Keratinocyte (primary cell): ENCODE measurements at regions not wholly inside any gene's neighbourhood (a gene's known extent, or its start where the extent isn't known, plus 50 kb on each side); places are given as distances from the start of the nearest gene placed in this dataset.

ENCODE experiments used
- DNase-seq: peaks from one replicate; pipeline ENCODE4 v3.0.0-alpha.2; 2011; ENCODE audit warnings: low read depth, missing footprints, low spot score
- FAIRE-seq: peaks from 2 replicates; lab custom pipeline; 2011; peaks lifted over from hg19 to GRCh38; lab: Jason Lieb, UNC
- H2AFZ ChIP-seq: 2 replicates; pipeline ENCODE4 v1.6.0; 2012; ENCODE audit warnings: low read length, control low read depth, inconsistent platforms; ENCODE audit not compliant: control insufficient read depth
- H3K27ac ChIP-seq: 2 replicates; pipeline ENCODE4 v1.5.1; 2011; ENCODE audit warnings: low read length; ENCODE audit not compliant: control insufficient read depth, insufficient read depth
- H3K27me3 ChIP-seq: 3 replicates; pipeline ENCODE4 v1.6.0; 2011; ENCODE audit warnings: low read length; ENCODE audit not compliant: control insufficient read depth, insufficient read depth; ENCODE audit errors: extremely low read depth
- H3K36me3 ChIP-seq, 2 experiments: 2 replicates in 1 of 2; 3 replicates in 1 of 2; pipeline ENCODE4 v1.5.1; 2011; ENCODE audit warnings: low read length in 2 of 2, mild to moderate bottlenecking in 1 of 2; ENCODE audit not compliant: control insufficient read depth in 2 of 2, insufficient read depth in 2 of 2; ENCODE audit errors: extremely low read depth in 1 of 2
- H3K4me1 ChIP-seq: 3 replicates; pipeline ENCODE4 v1.5.1; 2011; ENCODE audit warnings: low read length; ENCODE audit not compliant: control insufficient read depth, insufficient read depth; ENCODE audit errors: extremely low read depth
- H3K4me2 ChIP-seq: 3 replicates; pipeline ENCODE4 v1.6.0; 2011; ENCODE audit warnings: low read depth, low read length; ENCODE audit not compliant: control insufficient read depth, insufficient read depth; ENCODE audit errors: extremely low read depth
- H3K4me3 ChIP-seq, 3 experiments: fragments of 200-600 bp in 1 of 3; sonication (generic) in 1 of 3; 2 replicates in 2 of 3; 3 replicates in 1 of 3; pipeline ENCODE4 v1.5.1; 2011 to 2016; ENCODE audit warnings: low read length in 3 of 3, mild to moderate bottlenecking in 3 of 3, control low read depth in 2 of 3, inconsistent platforms in 1 of 3, low read depth in 1 of 3, mixed read lengths in 1 of 3, mixed run types in 1 of 3, moderate library complexity in 1 of 3; ENCODE audit not compliant: control insufficient read depth in 2 of 3, insufficient read depth in 2 of 3; ENCODE audit errors: extremely low read depth in 1 of 3
- H3K79me2 ChIP-seq: 2 replicates; pipeline ENCODE4 v1.6.0; 2012; ENCODE audit warnings: low read length; ENCODE audit not compliant: control insufficient read depth, insufficient read depth
- H3K9ac ChIP-seq: 3 replicates; pipeline ENCODE4 v1.6.0; 2011; ENCODE audit warnings: low read length; ENCODE audit not compliant: control insufficient read depth, insufficient read depth; ENCODE audit errors: extremely low read depth
- H3K9me1 ChIP-seq: 3 replicates; pipeline ENCODE4 v1.6.0; 2011; ENCODE audit warnings: low read length; ENCODE audit not compliant: control insufficient read depth, insufficient read depth; ENCODE audit errors: extremely low read depth
- H3K9me3 ChIP-seq: 2 replicates; pipeline ENCODE4 v1.5.1; 2012; ENCODE audit warnings: low read depth, low read length; ENCODE audit not compliant: control insufficient read depth
- H4K20me1 ChIP-seq: 3 replicates; pipeline ENCODE4 v1.6.0; 2011; ENCODE audit warnings: low read length; ENCODE audit not compliant: control insufficient read depth, insufficient read depth; ENCODE audit errors: extremely low read depth
- CTCF ChIP-seq, 3 experiments: IDR thresholded peaks in 1 of 3; conservative IDR thresholded peaks in 1 of 3; optimal IDR thresholded peaks in 1 of 3; 2 replicates in 2 of 3; 3 replicates in 1 of 3; pipeline versions ENCODE3 to v1.5.1; 2011; ENCODE audit warnings: low read length in 3 of 3, mild to moderate bottlenecking in 3 of 3, moderate library complexity in 2 of 3, control low read depth in 1 of 3, inconsistent platforms in 1 of 3; ENCODE audit not compliant: insufficient read depth in 2 of 3; ENCODE audit errors: extremely low read depth in 1 of 3
- EZH2 ChIP-seq: IDR thresholded peaks from one replicate; pipeline ENCODE4 v1.6.1; 2012; ENCODE audit warnings: inconsistent platforms, mild to moderate bottlenecking, low read length, moderate library complexity
- dilution Hi-C: fragments of 300-500 bp; cut with MboI; formaldehyde crosslinking; loops from one replicate; pipeline ENCODE4 v1.7.0; 2020; ENCODE audit warnings: low sequenced_read_pairs; ENCODE audit not compliant: extremely low pct_ligation_motif_present

- no peaks in the 10 kb centered on the region for H3K4me1 ChIP-seq
- FAIRE-seq (no peak), DNase-seq (no peak)
- H3K27me3 ChIP-seq = no peaks in the 10 kb centered on the region
- H3K79me2 ChIP-seq = no peaks in the 10 kb centered on the region
- no peaks in the 10 kb centered on the region for H3K9me3 ChIP-seq
- no peak overlapping the region for H3K9ac ChIP-seq
- no peak overlapping the region for H3K4me2 ChIP-seq
- H3K27ac ChIP-seq = no peak overlapping the region
- no peaks in the 10 kb centered on the region for H3K36me3 ChIP-seq
- no peaks in the 10 kb centered on the region for H4K20me1 ChIP-seq
- H3K4me3 ChIP-seq = no peak overlapping the region
- TF ChIP-seq CTCF (optimal IDR thresholded peaks at IDR 0.05 in 1 of 3, IDR thresholded peaks at IDR 0.05 in 1 of 3, conservative IDR thresholded peaks at IDR 0.05 in 1 of 3; ENCODE audit: extremely low read depth in 1 of 3, insufficient read depth in 2 of 3, low read length in 3 of 3) = no peak
- no peak for TF ChIP-seq EZH2
- H2AFZ ChIP-seq = no peak overlapping the region
- dilution Hi-C loops = no loop called here
- H3K9me1 ChIP-seq = no peaks in the 10 kb centered on the region
Measured at GRCh38 chr14:44341116-44341515, 166.0 kb downstream of the FSCB start.

- no peak overlapping the region for H3K4me3 ChIP-seq
- H3K4me1 ChIP-seq = no peaks in the 10 kb centered on the region
- no peak for FAIRE-seq
- no peak overlapping the region for H2AFZ ChIP-seq
- H3K27me3 ChIP-seq = no peaks in the 10 kb centered on the region
- no peak overlapping the region for H3K9ac ChIP-seq
- H3K4me2 ChIP-seq = no peak overlapping the region
- no peaks in the 10 kb centered on the region for H4K20me1 ChIP-seq
- no peaks in the 10 kb centered on the region for H3K9me1 ChIP-seq
- DNase-seq = no peak
- H3K27ac ChIP-seq = no peak overlapping the region
- dilution Hi-C loops = no loop called here
- no peaks in the 10 kb centered on the region for H3K9me3 ChIP-seq
- H3K79me2 ChIP-seq = no peaks in the 10 kb centered on the region
- no peaks in the 10 kb centered on the region for H3K36me3 ChIP-seq
- no peak for TF ChIP-seq EZH2
- no peak for TF ChIP-seq CTCF (optimal IDR thresholded peaks at IDR 0.05 in 1 of 3, IDR thresholded peaks at IDR 0.05 in 1 of 3, conservative IDR thresholded peaks at IDR 0.05 in 1 of 3; ENCODE audit: extremely low read depth in 1 of 3, insufficient read depth in 2 of 3, low read length in 3 of 3)
Measured at GRCh38 chr14:44339862-44340261, 167.2 kb downstream of the FSCB start.
